SJSA1 (cell line): ENCODE measurements at regions not wholly inside any gene's neighbourhood (a gene's known extent, or its start where the extent isn't known, plus 50 kb on each side); places are given as distances from the start of the nearest gene placed in this dataset.

ENCODE experiments used
- DNase-seq, 2 experiments: peaks; one replicate each; pipeline ENCODE4 v3.0.0-alpha.2; 2015 to 2020; ENCODE audit warnings: low spot score in 2 of 2, low read depth in 1 of 2
- H3K27ac ChIP-seq: fragments of 250-450 bp; sonication (Bioruptor Pico); 2 replicates; pipeline ENCODE4 v1.5.1; 2020; ENCODE audit warnings: mild to moderate bottlenecking, moderate library complexity
- H3K27me3 ChIP-seq: fragments of 250-450 bp; sonication (Bioruptor Pico); replicated peaks from 2 replicates; pipeline ENCODE4 v1.5.1; 2020; ENCODE audit warnings: mild to moderate bottlenecking, moderate library complexity
- H3K36me3 ChIP-seq: fragments of 250-450 bp; sonication (Bioruptor Pico); 2 replicates; pipeline ENCODE4 v1.5.1; 2020; ENCODE audit warnings: mild to moderate bottlenecking
- H3K4me1 ChIP-seq: fragments of 250-450 bp; sonication (Bioruptor Pico); replicated peaks from 2 replicates; pipeline ENCODE4 v1.6.1; 2021; ENCODE audit warnings: mild to moderate bottlenecking
- H3K4me3 ChIP-seq: fragments of 250-450 bp; sonication (Bioruptor Pico); 2 replicates; pipeline ENCODE4 v1.5.1; 2020; ENCODE audit warnings: mild to moderate bottlenecking
- H3K9me3 ChIP-seq: fragments of 250-450 bp; sonication (Bioruptor Pico); replicated peaks from 2 replicates; pipeline ENCODE4 v1.5.1; 2020; ENCODE audit warnings: mild to moderate bottlenecking

DNA sequence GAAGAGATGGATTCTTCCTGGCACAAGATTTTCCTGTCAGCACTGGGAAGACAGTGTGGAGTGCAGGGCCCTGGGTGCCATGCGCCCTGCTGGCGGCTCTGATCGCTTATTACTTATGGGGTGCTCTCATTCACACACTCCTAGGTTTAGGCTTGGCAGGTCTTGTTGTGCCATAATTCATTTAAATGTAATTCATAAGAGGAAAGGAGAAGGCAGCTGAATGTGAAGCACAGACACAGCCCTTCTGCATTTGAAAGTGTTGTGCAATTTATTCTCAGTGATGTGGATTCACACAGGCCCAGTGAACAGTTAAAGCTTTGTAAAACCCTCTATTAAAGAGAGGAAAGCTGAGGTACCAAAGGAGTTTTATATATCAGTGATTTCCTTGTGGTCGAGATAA lies 249.7 kb downstream of the C4orf33 start:
- no peaks in the 10 kb centered on the region for H3K36me3 ChIP-seq
- H3K4me1 ChIP-seq, result no peaks in the 10 kb centered on the region
- no peak for DNase-seq
- no peaks in the 10 kb centered on the region for H3K27me3 ChIP-seq
- no peak overlapping the region for H3K27ac ChIP-seq
- H3K4me3 ChIP-seq, result no peak overlapping the region
- H3K9me3 ChIP-seq, result no peaks in the 10 kb centered on the region

- no peak overlapping the region for H3K27ac ChIP-seq
- no peaks in the 10 kb centered on the region for H3K9me3 ChIP-seq
- H3K4me3 ChIP-seq, result no peak overlapping the region
- no peak for DNase-seq
- no peaks in the 10 kb centered on the region for H3K27me3 ChIP-seq
- H3K36me3 ChIP-seq, result no peaks in the 10 kb centered on the region
- H3K4me1 ChIP-seq, result no peaks in the 10 kb centered on the region
Observed at GRCh38 chr4:129346036-129346435, 250.1 kb downstream of the C4orf33 start.

GRCh38 chr4:129346734-129347133 lies 250.8 kb downstream of the C4orf33 start:
- Histone ChIP-seq H3K9me3 (no peaks in the 10 kb centered on the region), H3K27me3 (no peaks in the 10 kb centered on the region), H3K4me1 (no peaks in the 10 kb centered on the region), H3K36me3 (no peaks in the 10 kb centered on the region), H3K27ac (no peak overlapping the region), H3K4me3 (no peak overlapping the region)
- DNase-seq, result no peak

- no peak overlapping the region for H3K4me3 ChIP-seq
- H3K36me3 ChIP-seq, result no peaks in the 10 kb centered on the region
- no peaks in the 10 kb centered on the region for H3K4me1 ChIP-seq
- no peak for DNase-seq
- H3K27ac ChIP-seq, result no peak overlapping the region
- H3K9me3 ChIP-seq, result no peaks in the 10 kb centered on the region
- no peaks in the 10 kb centered on the region for H3K27me3 ChIP-seq
Observed at GRCh38 chr4:129350834-129351721, 255.1 kb downstream of the C4orf33 start.

- Histone ChIP-seq H3K27me3 (peaks cover 4% of the 10 kb centered on the region; the same call in 1 of the 2 replicates), H3K4me1 (no peaks in the 10 kb centered on the region), H3K27ac (no peak overlapping the region), H3K4me3 (no peak overlapping the region), H3K9me3 (no peaks in the 10 kb centered on the region), H3K36me3 (no peaks in the 10 kb centered on the region)
- no peak for DNase-seq
Observed at GRCh38 chr4:129352480-129352879, 256.5 kb downstream of the C4orf33 start.

GRCh38 chr4:129353490-129353889 lies 257.5 kb downstream of the C4orf33 start:
- peaks cover 4% of the 10 kb centered on the region; the same call in 1 of the 2 replicates for H3K27me3 ChIP-seq
- H3K27ac ChIP-seq, result no peak overlapping the region
- H3K9me3 ChIP-seq, result no peaks in the 10 kb centered on the region
- no peaks in the 10 kb centered on the region; the same call in 1 of the 2 replicates for H3K4me1 ChIP-seq
- no peak for DNase-seq
- H3K4me3 ChIP-seq, result no peak overlapping the region
- no peaks in the 10 kb centered on the region for H3K36me3 ChIP-seq

DNA sequence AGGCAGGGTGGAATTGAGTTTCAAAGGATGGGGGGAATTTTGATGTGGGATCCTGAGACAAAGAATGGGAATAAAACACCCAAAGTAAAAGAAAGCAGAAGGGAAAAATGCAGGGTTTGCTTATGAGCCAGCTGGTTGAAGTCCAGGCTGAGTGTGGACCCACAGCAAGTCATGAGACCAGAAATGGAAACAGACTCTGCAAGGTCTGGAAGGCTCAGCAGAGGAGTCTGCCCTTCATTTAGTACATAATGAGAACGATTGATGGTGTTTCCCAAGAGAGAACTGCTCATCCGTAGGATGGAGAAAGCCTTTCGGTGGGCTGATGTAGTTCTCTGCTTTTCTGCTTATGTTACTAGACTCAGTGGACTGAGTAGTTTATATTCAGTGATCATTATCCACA lies 259.1 kb downstream of the C4orf33 start:
- Histone ChIP-seq H3K27me3 (peaks cover 4% of the 10 kb centered on the region; the same call in 1 of the 2 replicates), H3K9me3 (no peaks in the 10 kb centered on the region), H3K4me1 (no peaks in the 10 kb centered on the region; the same call in 1 of the 2 replicates), H3K36me3 (no peaks in the 10 kb centered on the region), H3K27ac (no peak overlapping the region), H3K4me3 (no peak overlapping the region)
- no peak for DNase-seq

DNA sequence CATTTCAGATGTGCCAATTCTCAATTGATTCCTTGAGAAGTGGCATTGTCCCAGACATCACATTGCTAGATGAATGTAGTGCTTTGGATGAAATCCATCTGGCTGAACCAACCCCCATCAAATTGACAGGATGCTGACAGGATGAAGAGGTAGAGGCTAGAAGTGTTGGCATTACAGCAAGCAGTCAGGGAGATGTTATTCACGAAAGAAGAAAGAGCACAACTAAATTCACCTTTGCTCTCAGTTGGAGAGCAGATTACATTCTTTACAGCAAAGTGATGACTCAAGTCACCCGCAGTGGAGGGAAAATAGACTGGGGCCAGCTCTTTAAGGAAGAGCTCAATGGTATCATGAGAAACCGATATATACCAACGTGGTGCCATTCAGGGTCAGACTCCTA lies 259.6 kb downstream of the C4orf33 start:
- no peak for DNase-seq
- H3K4me1 ChIP-seq, result no peaks in the 10 kb centered on the region; the same call in 1 of the 2 replicates

GRCh38 chr4:129358571-129358970 lies 262.6 kb downstream of the C4orf33 start:
- Histone ChIP-seq H3K36me3 (no peaks in the 10 kb centered on the region), H3K27ac (no peak overlapping the region), H3K9me3 (no peaks in the 10 kb centered on the region), H3K4me1 (no peaks in the 10 kb centered on the region; the same call in 1 of the 2 replicates), H3K27me3 (peaks cover 4% of the 10 kb centered on the region; the same call in 1 of the 2 replicates), H3K4me3 (no peak overlapping the region)
- DNase-seq, result peak in 1 of 2 experiments; percentile 47

More for the DNA sequence above, 259.6 kb downstream of the C4orf33 start:
- Histone ChIP-seq H3K9me3 (no peaks in the 10 kb centered on the region), H3K36me3 (no peaks in the 10 kb centered on the region), H3K4me3 (no peak overlapping the region), H3K27ac (no peak overlapping the region), H3K27me3 (peaks cover 4% of the 10 kb centered on the region; the same call in 1 of the 2 replicates)

DNA sequence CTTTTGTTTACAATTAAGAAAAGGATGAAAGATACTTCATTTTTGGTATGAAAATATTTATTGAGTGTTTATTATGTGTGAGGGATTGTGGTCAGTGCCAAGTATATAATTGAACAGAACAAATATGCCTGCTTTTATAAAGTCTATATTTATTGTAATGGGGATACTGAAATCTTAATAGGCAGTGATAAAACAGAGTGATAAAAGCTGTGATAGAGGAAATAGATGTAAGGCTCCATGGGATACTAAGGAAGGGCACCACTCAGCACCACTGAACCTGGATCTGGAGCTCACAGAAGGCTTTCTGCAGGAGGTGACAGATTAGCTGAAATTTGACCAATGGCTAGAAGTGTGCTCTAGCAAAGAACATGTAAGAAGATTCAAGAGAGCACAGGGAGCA lies 263.5 kb downstream of the C4orf33 start:
- no peaks in the 10 kb centered on the region for H3K36me3 ChIP-seq
- H3K9me3 ChIP-seq, result no peaks in the 10 kb centered on the region
- no peak overlapping the region for H3K27ac ChIP-seq
- H3K4me3 ChIP-seq, result no peak overlapping the region
- no peak for DNase-seq
- peaks cover 4% of the 10 kb centered on the region; the same call in 1 of the 2 replicates for H3K27me3 ChIP-seq
- H3K4me1 ChIP-seq, result no peaks in the 10 kb centered on the region; the same call in 1 of the 2 replicates

GRCh38 chr4:129362691-129363274 lies 266.8 kb downstream of the C4orf33 start:
- H3K9me3 ChIP-seq, result no peaks in the 10 kb centered on the region
- peak; percentile 38 to 50 for DNase-seq
- no peaks in the 10 kb centered on the region for H3K36me3 ChIP-seq
- no peak overlapping the region for H3K4me3 ChIP-seq
- H3K4me1 ChIP-seq, result no peaks in the 10 kb centered on the region; the same call in 1 of the 2 replicates
- H3K27me3 ChIP-seq, result no peaks in the 10 kb centered on the region
- no peak overlapping the region for H3K27ac ChIP-seq

- Histone ChIP-seq H3K4me3 (no peak overlapping the region), H3K27ac (no peak overlapping the region), H3K9me3 (no peaks in the 10 kb centered on the region), H3K27me3 (no peaks in the 10 kb centered on the region), H3K4me1 (no peaks in the 10 kb centered on the region), H3K36me3 (no peaks in the 10 kb centered on the region)
- no peak for DNase-seq
Observed at GRCh38 chr4:129364747-129365452, 268.9 kb downstream of the C4orf33 start.

DNA sequence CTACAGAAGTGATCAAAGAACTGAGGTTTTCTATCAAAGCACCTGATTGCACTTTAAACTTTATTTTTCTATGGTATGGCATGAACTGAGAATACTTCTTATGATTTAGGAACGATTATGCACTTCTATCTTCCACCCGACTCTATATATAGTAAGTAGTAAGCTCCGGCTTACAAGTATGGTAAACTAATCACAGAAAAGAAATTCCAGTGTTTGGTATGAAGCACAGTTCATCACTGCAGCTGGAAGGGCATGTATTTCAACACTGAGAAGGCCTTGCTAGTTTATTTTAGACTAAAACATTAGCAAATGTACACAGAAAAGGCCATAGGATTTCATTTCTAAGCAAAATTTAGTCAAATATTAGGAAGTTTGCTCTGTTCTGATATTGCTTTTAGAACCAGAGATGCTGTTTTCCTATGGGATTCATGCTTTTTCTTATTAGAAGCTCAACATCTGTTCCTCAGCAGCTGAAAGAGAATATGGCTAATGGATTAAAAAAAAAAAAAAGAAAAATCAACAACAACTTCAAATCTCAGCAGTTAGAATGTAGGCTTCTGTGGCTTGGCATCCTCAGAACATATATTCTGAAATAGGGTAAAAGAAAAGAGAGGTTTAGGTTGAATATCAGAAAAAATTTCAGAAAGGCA lies 273.5 kb downstream of the C4orf33 start:
- H3K9me3 ChIP-seq, result no peaks in the 10 kb centered on the region
- H3K27ac ChIP-seq, result no peak overlapping the region
- DNase-seq, result no peak
- no peaks in the 10 kb centered on the region for H3K27me3 ChIP-seq
- H3K4me3 ChIP-seq, result no peak overlapping the region
- no peaks in the 10 kb centered on the region for H3K4me1 ChIP-seq
- H3K36me3 ChIP-seq, result no peaks in the 10 kb centered on the region
